WTC11 (cell line): ENCODE measurements at regions not wholly inside any gene's neighbourhood (a gene's known extent, or its start where the extent isn't known, plus 50 kb on each side); places are given as distances from the start of the nearest gene placed in this dataset.

Experiments
- ATAC-seq: fragments of 200-7000 bp; cut with Tn5 transposase; 2 replicates; pipeline ENCODE4 v1.10.0; 2021; ENCODE audit warnings: mild to moderate bottlenecking, moderate library complexity
- CTCF ChIA-PET: fragments of 300-600 bp; sonication (Branson Sonifier 250); formaldehyde crosslinking; loops from one replicate; lab custom pipeline; 2021; ENCODE audit warnings: antibody characterized with exemption; lab: Charles Lee
- POLR2A ChIA-PET: fragments of 350-600 bp; sonication (Branson Sonifier 250); formaldehyde crosslinking; loops from one replicate; lab custom pipeline; 2021; ENCODE audit warnings: antibody characterized with exemption; lab: Charles Lee
- DNase-seq: peaks from one replicate; pipeline ENCODE4 v3.0.0; 2021; ENCODE audit warnings: low spot score
- H3K27ac Mint-ChIP-seq: 2 replicates; pipeline ENCODE4 v1.8.0; 2021; ENCODE audit warnings: mixed read lengths
- H3K27me3 Mint-ChIP-seq: 2 replicates; pipeline ENCODE4 v1.8.0; 2021; ENCODE audit warnings: low read depth, mild to moderate bottlenecking, moderate library complexity, mixed read lengths
- H3K36me3 Mint-ChIP-seq: 2 replicates; pipeline ENCODE4 v1.8.0; 2021; ENCODE audit warnings: mixed read lengths
- H3K4me1 Mint-ChIP-seq: 2 replicates; pipeline ENCODE4 v1.8.0; 2022; ENCODE audit warnings: mixed read lengths
- H3K4me3 Mint-ChIP-seq: 2 replicates; pipeline ENCODE4 v1.8.0; 2021; ENCODE audit warnings: mild to moderate bottlenecking, moderate library complexity, mixed read lengths
- H3K9me3 Mint-ChIP-seq: 2 replicates; pipeline ENCODE4 v1.8.0; 2021; ENCODE audit warnings: mixed read lengths
- E2F1 ChIP-seq: sonication (generic); formaldehyde crosslinking; IDR thresholded peaks from 2 replicates; pipeline ENCODE4 v1.8.0; 2022; ENCODE audit warnings: mild to moderate bottlenecking, missing genetic modification reagents
- E2F5 ChIP-seq: sonication (generic); formaldehyde crosslinking; IDR thresholded peaks from 2 replicates; pipeline ENCODE4 v1.8.1; 2022; ENCODE audit warnings: mild to moderate bottlenecking, moderate library complexity, missing genetic modification reagents
- EMX1 ChIP-seq: fragments of 250-450 bp; sonication (Bioruptor Pico); IDR thresholded peaks from 2 replicates; pipeline ENCODE4 v1.8.0; 2021; ENCODE audit warnings: mild to moderate bottlenecking
- ESRRA ChIP-seq: sonication (generic); formaldehyde crosslinking; IDR thresholded peaks from 2 replicates; pipeline ENCODE4 v1.8.1; 2022; ENCODE audit warnings: mild to moderate bottlenecking, missing genetic modification reagents, borderline replicate concordance
- GRHL2 ChIP-seq: fragments of 250-450 bp; sonication (Bioruptor Pico); IDR thresholded peaks from 2 replicates; pipeline ENCODE4 v1.8.0; 2022; ENCODE audit warnings: mild to moderate bottlenecking, moderate library complexity; ENCODE audit not compliant: insufficient replicate concordance, severe bottlenecking
- HMGA2 ChIP-seq: fragments of 250-450 bp; sonication (Bioruptor Pico); IDR thresholded peaks from 2 replicates; pipeline ENCODE4 v1.4.0; 2021; ENCODE audit warnings: mild to moderate bottlenecking, moderate library complexity
- HMGXB4 ChIP-seq: sonication (generic); formaldehyde crosslinking; IDR thresholded peaks from 2 replicates; pipeline ENCODE4 v1.8.1; 2023; ENCODE audit warnings: mild to moderate bottlenecking, moderate library complexity, missing genetic modification reagents
- IRF1 ChIP-seq: sonication (generic); formaldehyde crosslinking; IDR thresholded peaks from 2 replicates; pipeline ENCODE4 v1.8.0; 2023; ENCODE audit warnings: missing genetic modification reagents
- PREB ChIP-seq: sonication (generic); formaldehyde crosslinking; IDR thresholded peaks from 2 replicates; pipeline ENCODE4 v1.8.1; 2022; ENCODE audit warnings: mild to moderate bottlenecking, missing genetic modification reagents, moderate library complexity, borderline replicate concordance
- RELA ChIP-seq: sonication (generic); formaldehyde crosslinking; IDR thresholded peaks from 2 replicates; pipeline ENCODE4 v1.8.1; 2022; ENCODE audit warnings: missing genetic modification reagents, mild to moderate bottlenecking, borderline replicate concordance
- SOX15 ChIP-seq: fragments of 250-450 bp; sonication (Bioruptor Pico); IDR thresholded peaks from 2 replicates; pipeline ENCODE4 v1.9.0; 2021; ENCODE audit warnings: mild to moderate bottlenecking
- TP53 ChIP-seq: sonication (generic); formaldehyde crosslinking; IDR thresholded peaks from 2 replicates; pipeline ENCODE4 v1.8.1; 2023; ENCODE audit warnings: mild to moderate bottlenecking, missing genetic modification reagents
- USF1 ChIP-seq: sonication (generic); formaldehyde crosslinking; IDR thresholded peaks from 2 replicates; pipeline ENCODE4 v1.8.0; 2022; ENCODE audit warnings: mild to moderate bottlenecking, missing genetic modification reagents
- USF2 ChIP-seq: sonication (generic); formaldehyde crosslinking; IDR thresholded peaks from 2 replicates; pipeline ENCODE4 v1.8.1; 2023; ENCODE audit warnings: mild to moderate bottlenecking, missing genetic modification reagents, moderate library complexity
- ZNF121 ChIP-seq: sonication (generic); formaldehyde crosslinking; IDR thresholded peaks from 2 replicates; pipeline ENCODE4 v1.8.0; 2023; ENCODE audit warnings: missing genetic modification reagents
- ZNF219 ChIP-seq: sonication (generic); formaldehyde crosslinking; IDR thresholded peaks from 2 replicates; pipeline ENCODE4 v1.8.0; 2023; ENCODE audit warnings: missing genetic modification reagents, mild to moderate bottlenecking, borderline replicate concordance
- ZNF416 ChIP-seq: fragments of 250-450 bp; sonication (Bioruptor Pico); IDR thresholded peaks from 2 replicates; pipeline ENCODE4 v1.9.0; 2021; ENCODE audit warnings: mild to moderate bottlenecking, inconsistent platforms
- ZNF532 ChIP-seq: fragments of 250-450 bp; sonication (Bioruptor Pico); IDR thresholded peaks from 2 replicates; pipeline ENCODE4 v1.9.0; 2021; ENCODE audit warnings: mild to moderate bottlenecking, borderline replicate concordance
- ZNF671 ChIP-seq: fragments of 250-450 bp; sonication (Bioruptor Pico); IDR thresholded peaks from 2 replicates; pipeline ENCODE4 v1.8.0; 2021; ENCODE audit warnings: mild to moderate bottlenecking

GRCh38 chr19:30116984-30117555, 175.0 kb downstream of the URI1 start:
- DNase-seq (no peak), ATAC-seq (no peak)
- no peak for TF ChIP-seq E2F5 (CRISPR knock-in tag)
- no peak for TF ChIP-seq USF2 (CRISPR knock-in tag)
- TF ChIP-seq SOX15 (CRISPR knock-in tag): no peak
- no peak for TF ChIP-seq E2F1 (CRISPR knock-in tag)
- no peak for TF ChIP-seq HMGA2 (CRISPR knock-in tag)
- no peak for TF ChIP-seq USF1
- TF ChIP-seq ZNF121 (CRISPR knock-in tag): no peak
- no peak for TF ChIP-seq PREB (CRISPR knock-in tag)
- no peak overlapping the region for H3K4me3 Mint-ChIP-seq
- H3K27ac Mint-ChIP-seq: no peak overlapping the region
- ChIA-PET POLR2A (no interaction called here), CTCF (no interaction called here)
- no peaks in the 10 kb centered on the region for H3K36me3 Mint-ChIP-seq
- H3K27me3 Mint-ChIP-seq: no peaks in the 10 kb centered on the region
- H3K9me3 Mint-ChIP-seq: peaks cover 8% of the 10 kb centered on the region
- H3K4me1 Mint-ChIP-seq: no peaks in the 10 kb centered on the region

GRCh38 chr19:30117636-30118145, 175.7 kb downstream of the URI1 start:
- Mint-ChIP-seq H3K36me3 (no peaks in the 10 kb centered on the region), H3K4me1 (no peaks in the 10 kb centered on the region), H3K27ac (no peak overlapping the region), H3K9me3 (peaks cover 8% of the 10 kb centered on the region), H3K4me3 (no peak overlapping the region), H3K27me3 (no peaks in the 10 kb centered on the region)
- ATAC-seq (no peak), DNase-seq (no peak)
- POLR2A ChIA-PET: no interaction called here
- TF ChIP-seq ZNF671 (CRISPR knock-in tag) (no peak), TP53 (CRISPR knock-in tag) (no peak), HMGXB4 (CRISPR knock-in tag) (no peak), PREB (CRISPR knock-in tag) (no peak), RELA (CRISPR knock-in tag) (no peak), ZNF416 (CRISPR knock-in tag) (no peak), ZNF532 (CRISPR knock-in tag) (no peak), ESRRA (CRISPR knock-in tag) (no peak), IRF1 (CRISPR knock-in tag) (no peak), ZNF219 (CRISPR knock-in tag) (no peak), EMX1 (CRISPR knock-in tag) (no peak), GRHL2 (CRISPR knock-in tag) (no peak)
- CTCF ChIA-PET: no interaction called here
